NCI-H1105 treated with DMSO at 0.1 percent for 48 hours (cell line): ENCODE measurements at regions not wholly inside any gene's neighbourhood (a gene's known extent, or its start where the extent isn't known, plus 50 kb on each side); places are given as distances from the start of the nearest gene placed in this dataset.

Experiments
- DNase-seq: peaks from one replicate; lab custom pipeline; 2025; lab: John Stamatoyannopoulos, UW

- peak; percentile 45 for DNase-seq
Observed at GRCh38 chr1:214205053-214205452, 75.9 kb upstream of the SMYD2 start.

GRCh38 chr1:214208460-214208859 lies 72.5 kb upstream of the SMYD2 start:
- no peak for DNase-seq

GRCh38 chr1:214209260-214209808 lies 71.6 kb upstream of the SMYD2 start:
- no peak for DNase-seq

GRCh38 chr1:214213136-214213535 lies 67.8 kb upstream of the SMYD2 start:
- DNase-seq = no peak

GRCh38 chr1:214214851-214215250 lies 66.1 kb upstream of the SMYD2 start:
- DNase-seq = no peak

- no peak for DNase-seq
Observed at GRCh38 chr1:214215583-214215982, 65.4 kb upstream of the SMYD2 start.

GRCh38 chr1:214216021-214216420 lies 64.9 kb upstream of the SMYD2 start:
- DNase-seq = no peak

GRCh38 chr1:214216779-214217178 lies 64.2 kb upstream of the SMYD2 start:
- peak; percentile 3 for DNase-seq

GRCh38 chr1:214219902-214220301 lies 61.1 kb upstream of the SMYD2 start:
- no peak for DNase-seq

GRCh38 chr1:214220891-214221290 lies 60.1 kb upstream of the SMYD2 start:
- no peak for DNase-seq

GRCh38 chr1:214224611-214225354 lies 56.2 kb upstream of the SMYD2 start:
- DNase-seq = no peak

- DNase-seq = peak; percentile 12
Observed at GRCh38 chr1:214228976-214229375, 52.0 kb upstream of the SMYD2 start.

GRCh38 chr1:214229736-214230135 lies 51.2 kb upstream of the SMYD2 start:
- DNase-seq = no peak
